GM12878 (cell line): ENCODE measurements at regions not wholly inside any gene's neighbourhood (a gene's known extent, or its start where the extent isn't known, plus 50 kb on each side); places are given as distances from the start of the nearest gene placed in this dataset.

Experiments used
- ATAC-seq: fragments of 200-7000 bp; cut with Tn5 transposase; 3 replicates; pipeline ENCODE4 v1.9.1; 2020; ENCODE audit warnings: mild to moderate bottlenecking, moderate library complexity
- BruUV-seq: library from RNA; stranded (reverse); fragments of 400-500 nt; replicated peaks from 2 replicates; lab custom pipeline; 2021; lab: Mats Ljungman, UMichigan
- CTCF ChIA-PET: fragments of 300-600 bp; sonication (Branson Sonifier 250); formaldehyde crosslinking; extraction: SDS; loops from one replicate; lab custom pipeline; 2021; ENCODE audit warnings: inconsistent platforms; lab: Yijun Ruan, JAX
- POLR2A ChIA-PET: fragments of 350-600 bp; formaldehyde crosslinking; extraction: SDS; loops from one replicate; lab custom pipeline; 2021; ENCODE audit warnings: inconsistent platforms; lab: Charles Lee
- RAD21 ChIA-PET: fragments of 300-600 bp; sonication (Branson Sonifier 250); formaldehyde crosslinking; loops from one replicate; lab custom pipeline; 2023; ENCODE audit warnings: antibody characterized with exemption; ENCODE audit not compliant: unreplicated experiment; lab: Charles Lee
- SMC1A ChIA-PET: fragments of 300-600 bp; sonication (Branson Sonifier 250); formaldehyde crosslinking; loops from one replicate; lab custom pipeline; 2023; ENCODE audit not compliant: unreplicated experiment, uncharacterized antibody; lab: Charles Lee
- DNase-seq: peaks from one replicate; pipeline ENCODE4 v3.0.0-alpha.2; 2011; ENCODE audit warnings: low read depth, low spot score
- FAIRE-seq: peaks from 3 replicates; lab custom pipeline; 2011; peaks lifted over from hg19 to GRCh38; lab: Jason Lieb, UNC
- H2AFZ ChIP-seq: 2 replicates; pipeline ENCODE4 v1.6.0; 2011; ENCODE audit warnings: low read depth, low read length, control low read depth; ENCODE audit not compliant: control insufficient read depth
- H3K27ac ChIP-seq: 2 replicates; pipeline ENCODE4 v1.5.1; 2011; ENCODE audit warnings: control low read depth; ENCODE audit not compliant: control insufficient read depth, insufficient read depth
- H3K27me3 ChIP-seq, 2 experiments: replicated peaks in 1 of 2; 2 replicates each; pipeline versions ENCODE4 v1.6.0 to v1.6.1; 2011; ENCODE audit warnings: low read length in 1 of 2; ENCODE audit not compliant: control insufficient read depth in 2 of 2, insufficient read depth in 2 of 2
- H3K36me3 ChIP-seq, 2 experiments: 2 replicates each; pipeline ENCODE4 v1.5.1; 2011; ENCODE audit warnings: low read length in 1 of 2; ENCODE audit not compliant: control insufficient read depth in 2 of 2, insufficient read depth in 2 of 2
- H3K4me1 ChIP-seq: 2 replicates; pipeline ENCODE4 v1.6.1; 2011; ENCODE audit warnings: mild to moderate bottlenecking, low read length, moderate library complexity, mixed read lengths; ENCODE audit not compliant: control insufficient read depth, insufficient read depth
- H3K4me2 ChIP-seq: 2 replicates; pipeline ENCODE4 v1.6.0; 2011; ENCODE audit warnings: control low read depth; ENCODE audit not compliant: control insufficient read depth, insufficient read depth
- H3K4me3 ChIP-seq: fragments of 200-600 bp; sonication (generic); 2 replicates; pipeline ENCODE4 v1.5.1; 2016
- H3K79me2 ChIP-seq: 2 replicates; pipeline ENCODE4 v1.6.0; 2011; ENCODE audit warnings: low read length; ENCODE audit not compliant: control insufficient read depth, insufficient read depth
- H3K9ac ChIP-seq: 2 replicates; pipeline ENCODE4 v1.8.0; 2011; ENCODE audit warnings: low read length, control low read depth, mixed read lengths; ENCODE audit not compliant: control insufficient read depth, insufficient read depth
- H3K9me3 ChIP-seq: replicated peaks from 3 replicates; pipeline ENCODE4 v1.5.1; 2011; ENCODE audit warnings: mild to moderate bottlenecking, low read length; ENCODE audit not compliant: control insufficient read depth, insufficient read depth
- H4K20me1 ChIP-seq: 2 replicates; pipeline ENCODE4 v1.6.0; 2011; ENCODE audit not compliant: control insufficient read depth, insufficient read depth
- BRCA1 ChIP-seq: IDR thresholded peaks from 2 replicates; pipeline ENCODE4 v1.6.1; 2011; ENCODE audit warnings: low read depth, low read length, improper control_type of control experiment
- CBX5 ChIP-seq: sonication (generic); IDR thresholded peaks from 2 replicates; pipeline ENCODE4 v1.6.1; 2016; ENCODE audit warnings: low read depth, moderate library complexity, mild to moderate bottlenecking, inconsistent platforms
- CHD1 ChIP-seq: IDR thresholded peaks from 2 replicates; pipeline ENCODE4 v1.6.1; 2012; ENCODE audit warnings: low read depth, low read length, improper control_type of control experiment
- KAT2A ChIP-seq: conservative IDR thresholded peaks from 2 replicates; pipeline ENCODE4 v1.6.1; 2011; ENCODE audit warnings: low read depth, low read length; ENCODE audit not compliant: control insufficient read depth
- MEF2A ChIP-seq: IDR thresholded peaks from 2 replicates; pipeline ENCODE4 v1.6.1; 2011; ENCODE audit warnings: low read depth, mild to moderate bottlenecking, low read length, moderate library complexity; ENCODE audit not compliant: insufficient read depth
- STAT3 ChIP-seq: IDR thresholded peaks from 2 replicates; pipeline ENCODE4 v1.6.1; 2011; ENCODE audit warnings: low read depth, low read length, improper control_type of control experiment
- ZSCAN29 ChIP-seq: fragments of 450-650 bp; IDR thresholded peaks from 2 replicates; pipeline ENCODE4 v1.6.1; 2017; ENCODE audit warnings: mild to moderate bottlenecking, moderate library complexity
- WGBS: methylation state at CpG from one replicate; pipeline ENCODE4 v1.1.6; 2016; ENCODE audit warnings: low lambda C conversion rate; ENCODE audit not compliant: insufficient replicate concordance, insufficient coverage; ENCODE audit errors: missing lambda C conversion rate; 5-methylcytosine and 5-hydroxymethylcytosine counted together
- in situ Hi-C: fragments of 300-500 bp; cut with MboI; formaldehyde crosslinking; loops from 9 replicates; pipeline ENCODE4 v1.14.3; 2018; ENCODE audit warnings: mixed read lengths
- intact Hi-C: fragments of 100-400 bp; cut with micrococcal nuclease; formaldehyde crosslinking; loops from one replicate; pipeline ENCODE4 v1.14.2; 2022; ENCODE audit not compliant: unreplicated experiment
- TF ChIP-seq, protein P1 (sequence below): fragments of 450-650 bp; IDR thresholded peaks from 2 replicates; pipeline ENCODE4 v1.6.1; 2017; ENCODE audit warnings: low read depth, mild to moderate bottlenecking, moderate library complexity
- TF ChIP-seq, protein P2 (sequence below): IDR thresholded peaks from 2 replicates; pipeline ENCODE4 v1.6.1; 2011; ENCODE audit warnings: borderline replicate concordance, low read depth, mild to moderate bottlenecking, moderate library complexity, low read length; ENCODE audit not compliant: insufficient read depth, poor library complexity, severe bottlenecking
- TF ChIP-seq, protein P3 (sequence below): IDR thresholded peaks from 2 replicates; pipeline ENCODE4 v1.6.1; 2012; ENCODE audit warnings: low read depth, low read length, improper control_type of control experiment
- TF ChIP-seq, protein P4 (sequence below): fragments of 450-650 bp; formaldehyde crosslinking; IDR thresholded peaks from 2 replicates; pipeline ENCODE4 v1.4.0; 2022; ENCODE audit warnings: mild to moderate bottlenecking, moderate library complexity

DNA sequence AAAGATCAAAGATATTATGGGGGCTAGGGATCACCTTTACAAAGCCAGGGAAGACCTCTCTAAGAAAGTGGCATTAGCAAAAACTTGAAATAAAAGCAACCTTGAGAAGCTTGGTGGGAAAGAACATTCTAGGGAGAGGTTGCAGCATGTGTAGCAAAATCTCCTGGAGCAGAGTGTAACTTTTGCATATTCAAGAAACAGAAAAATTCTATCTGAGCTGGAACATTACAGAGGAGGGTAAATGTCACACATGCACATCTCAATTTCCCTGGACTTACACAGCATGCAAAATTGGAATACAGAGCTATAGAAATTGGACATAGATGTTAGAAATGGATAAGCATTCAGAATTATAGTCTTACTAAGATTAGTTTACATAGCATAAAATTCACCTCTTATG lies 510.0 kb downstream of the CETN3 start (continued):
- TF ChIP-seq, protein P1, sequence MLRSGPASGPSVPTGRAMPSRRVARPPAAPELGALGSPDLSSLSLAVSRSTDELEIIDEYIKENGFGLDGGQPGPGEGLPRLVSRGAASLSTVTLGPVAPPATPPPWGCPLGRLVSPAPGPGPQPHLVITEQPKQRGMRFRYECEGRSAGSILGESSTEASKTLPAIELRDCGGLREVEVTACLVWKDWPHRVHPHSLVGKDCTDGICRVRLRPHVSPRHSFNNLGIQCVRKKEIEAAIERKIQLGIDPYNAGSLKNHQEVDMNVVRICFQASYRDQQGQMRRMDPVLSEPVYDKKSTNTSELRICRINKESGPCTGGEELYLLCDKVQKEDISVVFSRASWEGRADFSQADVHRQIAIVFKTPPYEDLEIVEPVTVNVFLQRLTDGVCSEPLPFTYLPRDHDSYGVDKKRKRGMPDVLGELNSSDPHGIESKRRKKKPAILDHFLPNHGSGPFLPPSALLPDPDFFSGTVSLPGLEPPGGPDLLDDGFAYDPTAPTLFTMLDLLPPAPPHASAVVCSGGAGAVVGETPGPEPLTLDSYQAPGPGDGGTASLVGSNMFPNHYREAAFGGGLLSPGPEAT, result no peak
- TF ChIP-seq MEF2A (no peak), KAT2A (no peak), STAT3 (no peak), BRCA1 (no peak)
- TF ChIP-seq, protein P2, sequence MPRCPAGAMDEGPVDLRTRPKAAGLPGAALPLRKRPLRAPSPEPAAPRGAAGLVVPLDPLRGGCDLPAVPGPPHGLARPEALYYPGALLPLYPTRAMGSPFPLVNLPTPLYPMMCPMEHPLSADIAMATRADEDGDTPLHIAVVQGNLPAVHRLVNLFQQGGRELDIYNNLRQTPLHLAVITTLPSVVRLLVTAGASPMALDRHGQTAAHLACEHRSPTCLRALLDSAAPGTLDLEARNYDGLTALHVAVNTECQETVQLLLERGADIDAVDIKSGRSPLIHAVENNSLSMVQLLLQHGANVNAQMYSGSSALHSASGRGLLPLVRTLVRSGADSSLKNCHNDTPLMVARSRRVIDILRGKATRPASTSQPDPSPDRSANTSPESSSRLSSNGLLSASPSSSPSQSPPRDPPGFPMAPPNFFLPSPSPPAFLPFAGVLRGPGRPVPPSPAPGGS, result no peak
- TF ChIP-seq, protein P3, sequence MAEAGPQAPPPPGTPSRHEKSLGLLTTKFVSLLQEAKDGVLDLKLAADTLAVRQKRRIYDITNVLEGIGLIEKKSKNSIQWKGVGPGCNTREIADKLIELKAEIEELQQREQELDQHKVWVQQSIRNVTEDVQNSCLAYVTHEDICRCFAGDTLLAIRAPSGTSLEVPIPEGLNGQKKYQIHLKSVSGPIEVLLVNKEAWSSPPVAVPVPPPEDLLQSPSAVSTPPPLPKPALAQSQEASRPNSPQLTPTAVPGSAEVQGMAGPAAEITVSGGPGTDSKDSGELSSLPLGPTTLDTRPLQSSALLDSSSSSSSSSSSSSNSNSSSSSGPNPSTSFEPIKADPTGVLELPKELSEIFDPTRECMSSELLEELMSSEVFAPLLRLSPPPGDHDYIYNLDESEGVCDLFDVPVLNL, result no peak

DNA sequence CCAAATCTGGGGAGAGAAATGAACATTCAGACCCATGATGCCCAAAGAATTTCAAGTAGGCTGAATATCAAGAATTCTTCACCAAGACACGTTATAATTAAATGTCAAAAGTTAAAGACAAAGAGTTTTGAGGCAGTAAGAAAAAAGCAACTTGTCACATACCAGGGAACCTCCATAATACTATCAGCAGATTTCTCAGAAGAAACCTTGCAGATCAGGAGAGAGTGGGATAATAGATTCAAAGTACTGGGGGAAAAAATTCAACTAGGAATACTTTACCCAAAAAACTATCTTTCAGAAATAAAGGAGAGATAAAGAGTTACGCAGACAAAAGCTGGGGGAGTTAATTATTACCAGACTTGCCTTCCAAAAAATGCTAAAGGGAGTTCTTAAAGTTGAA lies 516.0 kb downstream of the CETN3 start:
- ATAC-seq (no peak), DNase-seq (no peak)
- no peak overlapping the region for H3K4me2 ChIP-seq
- H3K36me3 ChIP-seq, result no peaks in the 10 kb centered on the region
- CTCF ChIA-PET, result interaction anchor here (0.7 kb wide), 1 partner anchor 1368 kb away, joined by 3 read pairs; no protein-coding TSS in a partner anchor
- H3K4me1 ChIP-seq, result no peaks in the 10 kb centered on the region
- intact Hi-C loops, result no loop called here
- H3K27ac ChIP-seq, result no peak overlapping the region
- no peak overlapping the region for H2AFZ ChIP-seq
- no peak overlapping the region for H3K9ac ChIP-seq
- no peaks in the 10 kb centered on the region for H3K27me3 ChIP-seq
- no TSS peak for BruUV-seq
- 46% methylated on average over 2 of the region's 2 CpGs for WGBS
- TF ChIP-seq CHD1 (no peak), ZSCAN29 (no peak), CBX5 (peak; percentile 95)
- TF ChIP-seq, protein P4, sequence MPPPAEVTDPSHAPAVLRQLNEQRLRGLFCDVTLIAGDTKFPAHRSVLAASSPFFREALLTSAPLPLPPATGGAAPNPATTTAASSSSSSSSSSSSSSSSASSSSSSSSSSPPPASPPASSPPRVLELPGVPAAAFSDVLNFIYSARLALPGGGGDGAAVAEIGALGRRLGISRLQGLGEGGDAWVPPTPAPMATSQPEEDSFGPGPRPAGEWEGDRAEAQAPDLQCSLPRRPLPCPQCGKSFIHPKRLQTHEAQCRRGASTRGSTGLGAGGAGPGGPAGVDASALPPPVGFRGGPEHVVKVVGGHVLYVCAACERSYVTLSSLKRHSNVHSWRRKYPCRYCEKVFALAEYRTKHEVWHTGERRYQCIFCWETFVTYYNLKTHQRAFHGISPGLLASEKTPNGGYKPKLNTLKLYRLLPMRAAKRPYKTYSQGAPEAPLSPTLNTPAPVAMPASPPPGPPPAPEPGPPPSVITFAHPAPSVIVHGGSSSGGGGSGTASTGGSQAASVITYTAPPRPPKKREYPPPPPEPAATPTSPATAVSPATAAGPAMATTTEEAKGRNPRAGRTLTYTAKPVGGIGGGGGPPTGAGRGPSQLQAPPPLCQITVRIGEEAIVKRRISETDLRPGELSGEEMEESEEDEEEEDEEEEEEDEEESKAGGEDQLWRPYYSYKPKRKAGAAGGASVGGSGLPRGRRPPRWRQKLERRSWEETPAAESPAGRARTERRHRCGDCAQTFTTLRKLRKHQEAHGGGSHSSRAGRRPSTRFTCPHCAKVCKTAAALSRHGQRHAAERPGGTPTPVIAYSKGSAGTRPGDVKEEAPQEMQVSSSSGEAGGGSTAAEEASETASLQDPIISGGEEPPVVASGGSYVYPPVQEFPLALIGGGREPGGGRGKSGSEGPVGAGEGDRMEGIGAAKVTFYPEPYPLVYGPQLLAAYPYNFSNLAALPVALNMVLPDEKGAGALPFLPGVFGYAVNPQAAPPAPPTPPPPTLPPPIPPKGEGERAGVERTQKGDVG, result no peak
- TF ChIP-seq, all 136 proteins: peak for 1
- Histone ChIP-seq H3K9me3 (peaks cover 4% of the 10 kb centered on the region; the same call in 2 of the 3 replicates), H4K20me1 (no peaks in the 10 kb centered on the region), H3K4me3 (no peak overlapping the region), H3K79me2 (no peaks in the 10 kb centered on the region)
- ChIA-PET RAD21 (no interaction called here), POLR2A (no interaction called here), SMC1A (no interaction called here)
- FAIRE-seq, result no peak
- in situ Hi-C loops, result no loop called here
